SK-N-SH (cell line): ENCODE measurements at regions not wholly inside any gene's neighbourhood (a gene's known extent, or its start where the extent isn't known, plus 50 kb on each side); places are given as distances from the start of the nearest gene placed in this dataset.

Source experiments
- CTCF ChIA-PET: fragments of 300-600, 350-600 bp; formaldehyde crosslinking; extraction: SDS; loops from one replicate; lab custom pipeline; 2021; lab: Yijun Ruan, JAX
- POLR2A ChIA-PET: fragments of 350-600 bp; sonication (Branson Sonifier 250); formaldehyde crosslinking; extraction: SDS; loops from one replicate; lab custom pipeline; 2020; ENCODE audit warnings: antibody characterized with exemption, inconsistent platforms; lab: Yijun Ruan, JAX
- DNase-seq: peaks from one replicate; pipeline ENCODE4 v3.0.0; 2012
- H2AFZ ChIP-seq: fragments of 200-600 bp; sonication (generic); 2 replicates; pipeline ENCODE4 v1.8.1; 2016; ENCODE audit warnings: antibody characterized with exemption, mild to moderate bottlenecking, low read depth
- H3F3A ChIP-seq: fragments of 200-600 bp; sonication (generic); replicated peaks from 2 replicates; pipeline ENCODE3; 2016; ENCODE audit warnings: antibody characterized with exemption, mild to moderate bottlenecking; ENCODE audit not compliant: insufficient read depth
- H3K27ac ChIP-seq, 2 experiments: fragments of 200-500 bp in 1 of 2; fragments of 200-600 bp in 1 of 2; sonication (Bioruptor generic) in 1 of 2; sonication (generic), shearing (Covaris generic) in 1 of 2; 2 replicates each; pipeline versions ENCODE4 v1.5.1 to v1.6.1; 2014 to 2016; ENCODE audit warnings: low read depth in 2 of 2, inconsistent platforms in 1 of 2, low read length in 1 of 2, mild to moderate bottlenecking in 1 of 2, mixed read lengths in 1 of 2
- H3K27me3 ChIP-seq: fragments of 200-600 bp; sonication (generic), shearing (Covaris generic); 2 replicates; pipeline ENCODE4 v1.6.1; 2016; ENCODE audit warnings: mixed run types; ENCODE audit not compliant: insufficient read depth
- H3K36me3 ChIP-seq, 2 experiments: fragments of 200-500 bp in 1 of 2; fragments of 200-600 bp in 1 of 2; sonication (Bioruptor generic) in 1 of 2; sonication (generic) in 1 of 2; replicated peaks in 1 of 2; 2 replicates each; pipeline versions ENCODE3 to v1.5.1; 2014 to 2016; ENCODE audit warnings: low read length in 1 of 2, mild to moderate bottlenecking in 1 of 2; ENCODE audit not compliant: insufficient read depth in 2 of 2, control insufficient read depth in 1 of 2
- H3K4me1 ChIP-seq, 2 experiments: fragments of 200-500 bp in 1 of 2; fragments of 200-600 bp in 1 of 2; sonication (Bioruptor generic) in 1 of 2; sonication (generic), shearing (Covaris generic) in 1 of 2; 2 replicates each; pipeline versions ENCODE4 v1.5.1 to v1.6.1; 2014 to 2016; ENCODE audit warnings: low read depth in 1 of 2, low read length in 1 of 2, mixed run types in 1 of 2; ENCODE audit not compliant: insufficient read depth in 2 of 2, control insufficient read depth in 1 of 2
- H3K4me2 ChIP-seq: fragments of 200-600 bp; sonication (generic), shearing (Covaris generic); 2 replicates; pipeline ENCODE4 v1.6.1; 2017; ENCODE audit warnings: mixed run types
- H3K4me3 ChIP-seq, 2 experiments: fragments of 200-500 bp in 1 of 2; fragments of 200-600 bp in 1 of 2; sonication (Bioruptor generic) in 1 of 2; sonication (generic), shearing (Covaris generic) in 1 of 2; 2 replicates each; pipeline versions ENCODE4 v1.5.1 to v1.8.1; 2014 to 2016; ENCODE audit warnings: low read depth in 2 of 2, inconsistent platforms in 1 of 2, low read length in 1 of 2, mild to moderate bottlenecking in 1 of 2, mixed read lengths in 1 of 2, moderate library complexity in 1 of 2
- H3K79me2 ChIP-seq: fragments of 200-600 bp; sonication (generic); 2 replicates; pipeline ENCODE4 v1.8.1; 2017; ENCODE audit warnings: mild to moderate bottlenecking; ENCODE audit not compliant: insufficient read depth
- H3K9ac ChIP-seq: fragments of 200-600 bp; sonication (generic); 2 replicates; pipeline ENCODE4 v1.6.1; 2017; ENCODE audit warnings: mixed run types
- H3K9me2 ChIP-seq: fragments of 200-600 bp; sonication (generic); 2 replicates; pipeline ENCODE4 v1.6.1; 2017; ENCODE audit warnings: mixed run types
- H3K9me3 ChIP-seq: fragments of 200-600 bp; sonication (generic); 2 replicates; pipeline ENCODE4 v1.6.1; 2017; ENCODE audit warnings: mixed run types, mild to moderate bottlenecking, moderate library complexity
- H4K20me1 ChIP-seq: fragments of 200-600 bp; sonication (generic); 2 replicates; pipeline ENCODE4 v1.6.1; 2017; ENCODE audit warnings: mild to moderate bottlenecking, mixed run types; ENCODE audit not compliant: insufficient read depth
- CHD2 ChIP-seq: fragments of 150-350 bp; IDR thresholded peaks from 2 replicates; pipeline ENCODE4 v1.6.1; 2018; ENCODE audit warnings: low read length; ENCODE audit not compliant: partially characterized antibody
- GABPA ChIP-seq: IDR thresholded peaks from 2 replicates; pipeline ENCODE4 v1.4.0; 2012; ENCODE audit warnings: low read depth, mild to moderate bottlenecking
- GATA2 ChIP-seq: sonication (generic); formaldehyde crosslinking; IDR thresholded peaks from 2 replicates; pipeline ENCODE4 v1.5.0; 2020; ENCODE audit warnings: mild to moderate bottlenecking, missing genetic modification reagents
- JUND ChIP-seq: IDR thresholded peaks from 2 replicates; pipeline ENCODE4 v1.4.0; 2012
- MXI1 ChIP-seq: IDR thresholded peaks from 2 replicates; pipeline ENCODE4 v1.6.1; 2012; ENCODE audit warnings: mild to moderate bottlenecking, low read depth, low read length, improper control_type of control experiment
- NFIC ChIP-seq: IDR thresholded peaks from 2 replicates; pipeline ENCODE4 v1.4.0; 2012; ENCODE audit warnings: borderline replicate concordance
- NRF1 ChIP-seq: IDR thresholded peaks from 2 replicates; pipeline ENCODE4 v1.6.1; 2012; ENCODE audit warnings: low read depth, mild to moderate bottlenecking, low read length
- RAD21 ChIP-seq: IDR thresholded peaks from 2 replicates; pipeline ENCODE4 v1.6.1; 2012; ENCODE audit warnings: mild to moderate bottlenecking, low read length
- RCOR1 ChIP-seq: fragments of 150-350 bp; IDR thresholded peaks from 2 replicates; pipeline ENCODE4 v1.6.1; 2017; ENCODE audit warnings: antibody characterized with exemption, low read length
- SMC3 ChIP-seq: IDR thresholded peaks from 2 replicates; pipeline ENCODE4 v1.6.1; 2012; ENCODE audit warnings: low read depth, low read length, improper control_type of control experiment
- TEAD4 ChIP-seq: IDR thresholded peaks from 2 replicates; pipeline ENCODE4 v1.4.0; 2012; ENCODE audit warnings: mild to moderate bottlenecking, borderline replicate concordance; ENCODE audit not compliant: insufficient read depth
- WGBS: methylation state at CpG from one replicate; pipeline ENCODE4 v1.1.6; 2017; ENCODE audit warnings: low lambda C conversion rate; 5-methylcytosine and 5-hydroxymethylcytosine counted together
- TF ChIP-seq, protein P1 (sequence below): IDR thresholded peaks from 2 replicates; pipeline ENCODE4 v1.4.0; 2012; ENCODE audit warnings: low read depth, borderline replicate concordance
- TF ChIP-seq, protein P2 (sequence below): fragments of 150-350 bp; IDR thresholded peaks from 2 replicates; pipeline ENCODE4 v1.6.1; 2017; ENCODE audit warnings: antibody characterized with exemption, low read length, low read depth, borderline replicate concordance
- TF ChIP-seq, protein P3 (sequence below): IDR thresholded peaks from 2 replicates; pipeline ENCODE4 v1.4.0; 2012; ENCODE audit warnings: low read depth, borderline replicate concordance
- TF ChIP-seq, protein P4 (sequence below): IDR thresholded peaks from 2 replicates; pipeline ENCODE4 v1.6.1; 2012; ENCODE audit warnings: mild to moderate bottlenecking, low read depth, low read length, moderate library complexity

DNA sequence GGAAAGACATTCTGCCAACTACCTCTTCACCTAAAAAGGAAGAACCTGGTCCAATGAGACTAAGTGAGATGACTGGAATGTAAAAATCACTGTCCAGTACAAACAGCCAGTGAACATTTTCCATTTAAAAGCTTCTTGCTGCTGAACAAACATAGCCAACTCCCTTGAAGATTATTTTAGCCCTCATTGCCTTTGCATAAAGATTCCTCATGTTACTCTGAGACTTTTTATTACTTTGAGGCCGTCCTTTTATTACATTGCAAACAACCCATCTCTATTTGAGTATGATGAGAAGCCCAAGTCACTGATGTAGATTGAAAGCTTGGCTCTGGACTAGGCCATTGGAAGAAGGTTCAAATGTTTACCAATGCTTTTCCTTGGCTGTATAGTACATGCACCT lies 649.8 kb downstream of the CETN3 start:
- no peaks in the 10 kb centered on the region; a peak in 1 of 4 replicates for H3K4me1 ChIP-seq
- no peaks in the 10 kb centered on the region for H3K79me2 ChIP-seq
- WGBS = 24% methylated on average over 1 of the region's 1 CpG
- no peak overlapping the region for H2AFZ ChIP-seq
- no peak overlapping the region for H3K9ac ChIP-seq
- ChIA-PET CTCF (no interaction called here), POLR2A (no interaction called here)
- H3K9me3 ChIP-seq = no peaks in the 10 kb centered on the region
- TF ChIP-seq, protein P1, sequence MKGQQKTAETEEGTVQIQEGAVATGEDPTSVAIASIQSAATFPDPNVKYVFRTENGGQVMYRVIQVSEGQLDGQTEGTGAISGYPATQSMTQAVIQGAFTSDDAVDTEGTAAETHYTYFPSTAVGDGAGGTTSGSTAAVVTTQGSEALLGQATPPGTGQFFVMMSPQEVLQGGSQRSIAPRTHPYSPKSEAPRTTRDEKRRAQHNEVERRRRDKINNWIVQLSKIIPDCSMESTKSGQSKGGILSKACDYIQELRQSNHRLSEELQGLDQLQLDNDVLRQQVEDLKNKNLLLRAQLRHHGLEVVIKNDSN = no peak
- TF ChIP-seq RAD21 (no peak), MXI1 (no peak)
- H3F3A ChIP-seq = no peaks in the 10 kb centered on the region
- H3K27me3 ChIP-seq = no peaks in the 10 kb centered on the region
- no peaks in the 10 kb centered on the region for H4K20me1 ChIP-seq
- H3K4me2 ChIP-seq = no peak overlapping the region
- H3K4me3 ChIP-seq = no peak overlapping the region
- DNase-seq = no peak
- no peaks in the 10 kb centered on the region for H3K36me3 ChIP-seq
- no peak overlapping the region for H3K27ac ChIP-seq
- no peaks in the 10 kb centered on the region for H3K9me2 ChIP-seq

DNA sequence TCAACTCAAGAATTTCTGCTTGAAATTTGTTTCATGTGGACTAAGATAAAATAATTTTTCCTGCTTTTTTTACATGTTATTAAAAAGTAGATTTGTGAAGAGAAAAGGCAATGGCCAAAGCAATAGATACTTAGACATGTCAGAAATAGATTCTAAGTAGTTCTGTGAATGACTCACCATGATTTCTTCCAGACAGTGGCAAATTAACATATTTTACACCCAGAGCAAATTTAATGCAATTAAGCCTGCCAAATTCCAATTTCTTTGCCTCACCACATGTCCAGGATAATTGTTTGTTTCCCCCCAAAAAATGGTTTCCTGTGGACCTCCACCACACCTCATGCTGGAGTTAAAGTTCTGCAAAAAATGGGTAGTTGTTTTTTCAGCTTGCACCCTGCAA lies 651.4 kb downstream of the CETN3 start:
- H3K4me3 ChIP-seq = no peak overlapping the region
- H3K4me2 ChIP-seq = no peak overlapping the region
- no peaks in the 10 kb centered on the region for H3K9me3 ChIP-seq
- ChIA-PET POLR2A (no interaction called here), CTCF (interaction anchor here (0.7 to 1.9 kb wide), 2 partner anchors 145 to 1030 kb away, joined by 3 to 4 read pairs; no protein-coding TSS in a partner anchor)
- H3K27me3 ChIP-seq = no peaks in the 10 kb centered on the region
- no peaks in the 10 kb centered on the region for H3F3A ChIP-seq
- H3K79me2 ChIP-seq = no peaks in the 10 kb centered on the region
- no peaks in the 10 kb centered on the region for H3K36me3 ChIP-seq
- no peaks in the 10 kb centered on the region for H4K20me1 ChIP-seq
- H3K4me1 ChIP-seq = no peaks in the 10 kb centered on the region; a peak in 1 of 4 replicates
- H3K9me2 ChIP-seq = no peaks in the 10 kb centered on the region
- H2AFZ ChIP-seq = no peak overlapping the region
- no peak overlapping the region for H3K27ac ChIP-seq
- TF ChIP-seq GABPA = no peak
- TF ChIP-seq, protein P2, sequence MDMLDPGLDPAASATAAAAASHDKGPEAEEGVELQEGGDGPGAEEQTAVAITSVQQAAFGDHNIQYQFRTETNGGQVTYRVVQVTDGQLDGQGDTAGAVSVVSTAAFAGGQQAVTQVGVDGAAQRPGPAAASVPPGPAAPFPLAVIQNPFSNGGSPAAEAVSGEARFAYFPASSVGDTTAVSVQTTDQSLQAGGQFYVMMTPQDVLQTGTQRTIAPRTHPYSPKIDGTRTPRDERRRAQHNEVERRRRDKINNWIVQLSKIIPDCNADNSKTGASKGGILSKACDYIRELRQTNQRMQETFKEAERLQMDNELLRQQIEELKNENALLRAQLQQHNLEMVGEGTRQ = no peak
- TF ChIP-seq, protein P3, sequence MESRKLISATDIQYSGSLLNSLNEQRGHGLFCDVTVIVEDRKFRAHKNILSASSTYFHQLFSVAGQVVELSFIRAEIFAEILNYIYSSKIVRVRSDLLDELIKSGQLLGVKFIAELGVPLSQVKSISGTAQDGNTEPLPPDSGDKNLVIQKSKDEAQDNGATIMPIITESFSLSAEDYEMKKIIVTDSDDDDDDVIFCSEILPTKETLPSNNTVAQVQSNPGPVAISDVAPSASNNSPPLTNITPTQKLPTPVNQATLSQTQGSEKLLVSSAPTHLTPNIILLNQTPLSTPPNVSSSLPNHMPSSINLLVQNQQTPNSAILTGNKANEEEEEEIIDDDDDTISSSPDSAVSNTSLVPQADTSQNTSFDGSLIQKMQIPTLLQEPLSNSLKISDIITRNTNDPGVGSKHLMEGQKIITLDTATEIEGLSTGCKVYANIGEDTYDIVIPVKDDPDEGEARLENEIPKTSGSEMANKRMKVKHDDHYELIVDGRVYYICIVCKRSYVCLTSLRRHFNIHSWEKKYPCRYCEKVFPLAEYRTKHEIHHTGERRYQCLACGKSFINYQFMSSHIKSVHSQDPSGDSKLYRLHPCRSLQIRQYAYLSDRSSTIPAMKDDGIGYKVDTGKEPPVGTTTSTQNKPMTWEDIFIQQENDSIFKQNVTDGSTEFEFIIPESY = no peak
- TF ChIP-seq TEAD4 = no peak
- TF ChIP-seq NRF1 = no peak
- TF ChIP-seq, protein P4, sequence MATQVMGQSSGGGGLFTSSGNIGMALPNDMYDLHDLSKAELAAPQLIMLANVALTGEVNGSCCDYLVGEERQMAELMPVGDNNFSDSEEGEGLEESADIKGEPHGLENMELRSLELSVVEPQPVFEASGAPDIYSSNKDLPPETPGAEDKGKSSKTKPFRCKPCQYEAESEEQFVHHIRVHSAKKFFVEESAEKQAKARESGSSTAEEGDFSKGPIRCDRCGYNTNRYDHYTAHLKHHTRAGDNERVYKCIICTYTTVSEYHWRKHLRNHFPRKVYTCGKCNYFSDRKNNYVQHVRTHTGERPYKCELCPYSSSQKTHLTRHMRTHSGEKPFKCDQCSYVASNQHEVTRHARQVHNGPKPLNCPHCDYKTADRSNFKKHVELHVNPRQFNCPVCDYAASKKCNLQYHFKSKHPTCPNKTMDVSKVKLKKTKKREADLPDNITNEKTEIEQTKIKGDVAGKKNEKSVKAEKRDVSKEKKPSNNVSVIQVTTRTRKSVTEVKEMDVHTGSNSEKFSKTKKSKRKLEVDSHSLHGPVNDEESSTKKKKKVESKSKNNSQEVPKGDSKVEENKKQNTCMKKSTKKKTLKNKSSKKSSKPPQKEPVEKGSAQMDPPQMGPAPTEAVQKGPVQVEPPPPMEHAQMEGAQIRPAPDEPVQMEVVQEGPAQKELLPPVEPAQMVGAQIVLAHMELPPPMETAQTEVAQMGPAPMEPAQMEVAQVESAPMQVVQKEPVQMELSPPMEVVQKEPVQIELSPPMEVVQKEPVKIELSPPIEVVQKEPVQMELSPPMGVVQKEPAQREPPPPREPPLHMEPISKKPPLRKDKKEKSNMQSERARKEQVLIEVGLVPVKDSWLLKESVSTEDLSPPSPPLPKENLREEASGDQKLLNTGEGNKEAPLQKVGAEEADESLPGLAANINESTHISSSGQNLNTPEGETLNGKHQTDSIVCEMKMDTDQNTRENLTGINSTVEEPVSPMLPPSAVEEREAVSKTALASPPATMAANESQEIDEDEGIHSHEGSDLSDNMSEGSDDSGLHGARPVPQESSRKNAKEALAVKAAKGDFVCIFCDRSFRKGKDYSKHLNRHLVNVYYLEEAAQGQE = no peak
- TF ChIP-seq JUND = no peak
- no peak for TF ChIP-seq CHD2
- TF ChIP-seq RAD21 = no peak
- TF ChIP-seq NFIC = no peak
- TF ChIP-seq RCOR1 = no peak
- no peak for TF ChIP-seq GATA2
- no peak for TF ChIP-seq SMC3
- no peak for TF ChIP-seq MXI1
- no peak for DNase-seq
- no peak overlapping the region for H3K9ac ChIP-seq
